ENCODE measurements at regions not wholly inside any gene's neighbourhood (a gene's known extent, or its start where the extent isn't known, plus 50 kb on each side); places are given as distances from the start of the nearest gene placed in this dataset.

DNA sequence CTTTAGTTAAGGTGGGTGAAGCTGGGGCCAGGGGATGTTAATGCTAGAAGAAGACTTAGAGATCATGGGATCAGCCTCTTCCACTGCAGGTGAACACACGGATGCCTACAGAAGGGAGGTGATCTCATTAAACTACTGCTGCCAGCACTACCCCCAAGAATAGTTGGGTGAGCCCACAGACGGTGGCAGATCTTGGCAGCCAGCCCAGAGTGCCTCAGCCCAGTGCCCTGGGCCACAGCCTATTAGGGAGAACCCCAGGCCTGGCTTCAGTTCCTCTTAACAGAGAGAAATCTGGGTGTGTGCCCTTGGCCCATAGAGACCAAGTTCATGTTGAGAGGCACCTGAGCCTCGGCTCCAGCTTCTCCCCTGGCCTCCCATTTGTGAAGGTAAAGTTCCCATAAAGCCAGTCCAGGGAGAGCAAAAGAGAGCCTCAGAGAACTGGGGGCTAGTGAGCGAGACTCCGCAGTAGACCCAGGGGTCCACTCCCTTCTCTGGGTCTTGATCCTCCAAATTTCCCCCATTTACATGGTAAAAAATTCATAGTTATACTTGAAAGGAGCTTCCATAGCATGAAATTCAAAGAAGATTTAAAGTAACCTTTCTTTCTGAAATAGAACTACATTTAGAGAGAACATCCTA is 125.0 kb upstream of the CCND2 start:
- DNase-seq, result peak; percentile 31
- no peak overlapping the region for H3K27ac Mint-ChIP-seq
- WGBS, 2 experiments (ENCODE audit: insufficient coverage in 1 of 2, insufficient read length in 1 of 2), result 89 to 100% methylated on average over 1 to 5 of the region's 5 CpGs
- Histone ChIP-seq H3K4me3 (ENCODE audit: low read length) (no peak overlapping the region), H3K27ac (ENCODE audit: low read depth, low read length) (no peak overlapping the region), H3K9me3 (ENCODE audit: control insufficient read depth, low read length) (peaks cover 4% of the 10 kb centered on the region), H3K9ac (ENCODE audit: extremely low read depth, low read length, poor library complexity, severe bottlenecking) (no peak overlapping the region), H3K36me3 (ENCODE audit: control insufficient read depth, insufficient read depth, low read length) (no peaks in the 10 kb centered on the region), H3K27me3 (ENCODE audit: control insufficient read depth, insufficient read depth, low read length, poor library complexity, severe bottlenecking) (peaks cover 15% of the 10 kb centered on the region), H3K4me1 (ENCODE audit: control insufficient read depth, insufficient read depth, low read length) (peaks cover 2% of the 10 kb centered on the region)
- H3K36me3 Mint-ChIP-seq (ENCODE audit: low read depth), result peaks cover 2% of the 10 kb centered on the region
- TF ChIP-seq, protein P1, sequence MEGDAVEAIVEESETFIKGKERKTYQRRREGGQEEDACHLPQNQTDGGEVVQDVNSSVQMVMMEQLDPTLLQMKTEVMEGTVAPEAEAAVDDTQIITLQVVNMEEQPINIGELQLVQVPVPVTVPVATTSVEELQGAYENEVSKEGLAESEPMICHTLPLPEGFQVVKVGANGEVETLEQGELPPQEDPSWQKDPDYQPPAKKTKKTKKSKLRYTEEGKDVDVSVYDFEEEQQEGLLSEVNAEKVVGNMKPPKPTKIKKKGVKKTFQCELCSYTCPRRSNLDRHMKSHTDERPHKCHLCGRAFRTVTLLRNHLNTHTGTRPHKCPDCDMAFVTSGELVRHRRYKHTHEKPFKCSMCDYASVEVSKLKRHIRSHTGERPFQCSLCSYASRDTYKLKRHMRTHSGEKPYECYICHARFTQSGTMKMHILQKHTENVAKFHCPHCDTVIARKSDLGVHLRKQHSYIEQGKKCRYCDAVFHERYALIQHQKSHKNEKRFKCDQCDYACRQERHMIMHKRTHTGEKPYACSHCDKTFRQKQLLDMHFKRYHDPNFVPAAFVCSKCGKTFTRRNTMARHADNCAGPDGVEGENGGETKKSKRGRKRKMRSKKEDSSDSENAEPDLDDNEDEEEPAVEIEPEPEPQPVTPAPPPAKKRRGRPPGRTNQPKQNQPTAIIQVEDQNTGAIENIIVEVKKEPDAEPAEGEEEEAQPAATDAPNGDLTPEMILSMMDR (conservative IDR thresholded peaks at IDR 0.05), result no peak
- H3K27me3 Mint-ChIP-seq (ENCODE audit: insufficient read depth), result peaks cover 58% of the 10 kb centered on the region
- H3K4me3 Mint-ChIP-seq, result no peak overlapping the region
- peaks cover 20% of the 10 kb centered on the region for H3K9me3 Mint-ChIP-seq
- peaks cover 49% of the 10 kb centered on the region for H3K4me1 Mint-ChIP-seq

DNA sequence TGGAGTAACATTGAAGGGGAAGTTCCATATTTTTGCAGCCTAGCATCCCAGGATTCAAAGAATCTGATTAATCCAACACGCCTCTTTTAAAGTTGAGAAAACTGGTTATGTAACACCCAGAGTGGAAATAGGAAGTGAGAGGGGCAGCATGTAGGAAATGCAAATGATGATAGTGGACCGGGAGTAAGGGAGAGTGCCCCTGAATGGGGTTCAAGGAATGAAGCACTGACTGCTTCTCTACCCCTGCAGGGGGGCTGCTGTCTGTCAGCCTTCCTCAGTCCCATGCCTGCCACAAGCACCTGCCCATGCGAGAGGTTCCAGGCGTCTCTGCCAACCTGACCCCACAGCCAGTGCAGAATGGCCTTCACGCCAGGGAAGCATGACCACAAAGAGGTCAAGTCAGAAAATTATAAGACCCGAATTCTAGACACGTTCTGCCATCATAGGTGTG is 126.5 kb upstream of the CCND2 start:
- peaks cover 4% of the 10 kb centered on the region for H3K36me3 Mint-ChIP-seq (ENCODE audit: low read depth)
- peaks cover 69% of the 10 kb centered on the region for H3K27me3 Mint-ChIP-seq (ENCODE audit: insufficient read depth)
- TF ChIP-seq, protein P1 (conservative IDR thresholded peaks at IDR 0.05), result no peak
- H3K4me3 Mint-ChIP-seq, result no peak overlapping the region
- peaks cover 40% of the 10 kb centered on the region for H3K4me1 Mint-ChIP-seq
- Histone ChIP-seq H3K36me3 (ENCODE audit: control insufficient read depth, insufficient read depth, low read length) (no peaks in the 10 kb centered on the region), H3K9ac (ENCODE audit: extremely low read depth, low read length, poor library complexity, severe bottlenecking) (no peak overlapping the region), H3K4me3 (ENCODE audit: low read length) (no peak overlapping the region), H3K27me3 (ENCODE audit: control insufficient read depth, insufficient read depth, low read length, poor library complexity, severe bottlenecking) (peaks cover 24% of the 10 kb centered on the region), H3K27ac (ENCODE audit: low read depth, low read length) (no peak overlapping the region), H3K9me3 (ENCODE audit: control insufficient read depth, low read length) (peaks cover 4% of the 10 kb centered on the region), H3K4me1 (ENCODE audit: control insufficient read depth, insufficient read depth, low read length) (peaks cover 2% of the 10 kb centered on the region)
- DNase-seq, result peak; percentile 56
- H3K27ac Mint-ChIP-seq, result no peak overlapping the region
- 64 to 76% methylated on average over 5 to 7 of the region's 7 CpGs for WGBS, 2 experiments (ENCODE audit: insufficient coverage in 1 of 2, insufficient read length in 1 of 2)
- peaks cover 24% of the 10 kb centered on the region for H3K9me3 Mint-ChIP-seq

DNA sequence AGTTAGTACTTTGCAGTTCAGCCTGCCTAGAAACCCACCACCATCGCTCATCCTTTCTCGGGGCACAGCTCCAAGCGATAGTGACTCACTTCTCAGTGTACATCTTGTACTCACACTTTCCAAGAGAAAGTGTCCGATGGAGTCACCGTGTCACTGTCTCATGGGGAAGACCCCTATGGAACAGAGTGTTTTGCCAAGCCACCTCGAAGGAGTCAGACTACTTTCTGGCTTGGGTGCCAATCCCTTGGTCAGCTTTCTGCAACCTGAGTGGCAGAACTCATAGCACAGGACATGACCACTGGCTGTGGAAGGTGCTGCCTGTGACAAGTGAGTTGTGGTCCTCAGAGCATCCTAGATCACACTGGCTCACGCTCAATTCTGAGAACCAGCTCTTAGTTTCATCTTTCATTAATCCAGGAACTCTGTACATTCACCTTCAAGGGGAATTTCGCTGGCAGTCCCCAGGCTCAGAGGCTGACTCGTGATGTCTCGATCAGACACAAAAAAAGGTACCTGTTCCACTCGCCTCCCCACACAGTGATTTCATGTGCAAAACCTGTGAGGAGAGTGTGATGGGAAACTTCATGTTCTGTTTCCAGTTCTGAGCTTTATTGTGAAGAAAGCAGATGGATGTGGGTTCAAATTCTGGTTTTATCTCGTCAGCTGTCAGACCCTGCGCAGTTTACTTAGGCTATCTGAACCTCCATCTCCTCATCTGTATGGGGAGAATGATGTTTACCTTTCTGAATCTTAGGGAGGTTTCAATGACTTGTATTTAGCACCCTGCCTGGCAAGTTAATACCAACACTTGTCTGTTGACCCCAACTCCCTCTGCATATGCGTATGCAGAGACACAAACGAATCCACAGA is 127.3 kb upstream of the CCND2 start:
- peak; percentile 41 for DNase-seq
- 82 to 91% methylated on average over 14 to 15 of the region's 15 CpGs for WGBS, 2 experiments (ENCODE audit: insufficient coverage in 1 of 2, insufficient read length in 1 of 2)
- no peak overlapping the region for H3K9ac ChIP-seq (ENCODE audit: extremely low read depth, low read length, poor library complexity, severe bottlenecking)
- peaks cover 30% of the 10 kb centered on the region for H3K27me3 ChIP-seq (ENCODE audit: control insufficient read depth, insufficient read depth, low read length, poor library complexity, severe bottlenecking)
- no peak overlapping the region for H3K27ac ChIP-seq (ENCODE audit: low read depth, low read length)
- Mint-ChIP-seq H3K9me3 (peaks cover 24% of the 10 kb centered on the region), H3K27me3 (ENCODE audit: insufficient read depth) (peaks cover 73% of the 10 kb centered on the region), H3K4me1 (peaks cover 41% of the 10 kb centered on the region), H3K27ac (no peak overlapping the region), H3K4me3 (no peak overlapping the region), H3K36me3 (ENCODE audit: low read depth) (peaks cover 4% of the 10 kb centered on the region)
- TF ChIP-seq, protein P1 (conservative IDR thresholded peaks at IDR 0.05), result no peak
- H3K4me1 ChIP-seq (ENCODE audit: control insufficient read depth, insufficient read depth, low read length), result peaks cover 2% of the 10 kb centered on the region
- no peaks in the 10 kb centered on the region for H3K36me3 ChIP-seq (ENCODE audit: control insufficient read depth, insufficient read depth, low read length)
- peaks cover 4% of the 10 kb centered on the region for H3K9me3 ChIP-seq (ENCODE audit: control insufficient read depth, low read length)
- H3K4me3 ChIP-seq (ENCODE audit: low read length), result no peak overlapping the region

Data from endodermal cell (in vitro differentiated cells).